ENCODE measurements at regions not wholly inside any gene's neighbourhood (a gene's known extent, or its start where the extent isn't known, plus 50 kb on each side); places are given as distances from the start of the nearest gene placed in this dataset.

GRCh38 chr7:3238525-3239210 lies 62.4 kb upstream of the SDK1 start:
- no peak overlapping the region for H3K4me3 ChIP-seq (replicated peaks in 1 of 4; ENCODE audit: control extremely low read depth in 1 of 4, insufficient read depth in 1 of 4, low read depth in 3 of 4, low read length in 4 of 4)
- no peaks in the 10 kb centered on the region for H3K36me3 ChIP-seq (ENCODE audit: control insufficient read depth, insufficient read depth, low read length)
- no peaks in the 10 kb centered on the region for H3K79me2 ChIP-seq (ENCODE audit: control insufficient read depth, insufficient read depth, low read length)
- no peak for TF ChIP-seq EZH2 (IDR thresholded peaks at IDR 0.05; ENCODE audit: low read length, missing control alignments)
- no peak for TF ChIP-seq CTCF (conservative IDR thresholded peaks at IDR 0.05 in 1 of 2, IDR thresholded peaks at IDR 0.05 in 1 of 2; ENCODE audit: low read depth in 1 of 2, low read length in 2 of 2)
- no peak overlapping the region for H2AFZ ChIP-seq (ENCODE audit: low read length)
- no peaks in the 10 kb centered on the region for H3K9me3 ChIP-seq (ENCODE audit: control insufficient read depth, insufficient read depth, low read depth, low read length)
- H3K27me3 ChIP-seq (ENCODE audit: control insufficient read depth, insufficient read depth, low read length): no peaks in the 10 kb centered on the region
- H4K20me1 ChIP-seq (ENCODE audit: control insufficient read depth, extremely low read depth, insufficient read depth, low read length): no peaks in the 10 kb centered on the region
- H3K9ac ChIP-seq (ENCODE audit: insufficient read depth, low read length): no peak overlapping the region
- no peak for DNase-seq (ENCODE audit: low read depth in 2 of 2)
- no peaks in the 10 kb centered on the region for H3K4me1 ChIP-seq (ENCODE audit: control insufficient read depth, extremely low read depth, insufficient read depth, low read length)
- H3K4me2 ChIP-seq (ENCODE audit: extremely low read depth, insufficient read depth, low read length): no peak overlapping the region
- H3K27ac ChIP-seq (ENCODE audit: insufficient read depth, low read length): no peak overlapping the region

GRCh38 chr7:3239291-3239691 lies 61.8 kb upstream of the SDK1 start:
- no peaks in the 10 kb centered on the region for H3K9me3 ChIP-seq (ENCODE audit: control insufficient read depth, insufficient read depth, low read depth, low read length)
- H3K4me2 ChIP-seq (ENCODE audit: extremely low read depth, insufficient read depth, low read length): no peak overlapping the region
- H2AFZ ChIP-seq (ENCODE audit: low read length): no peak overlapping the region
- H3K79me2 ChIP-seq (ENCODE audit: control insufficient read depth, insufficient read depth, low read length): no peaks in the 10 kb centered on the region
- TF ChIP-seq CTCF (conservative IDR thresholded peaks at IDR 0.05 in 1 of 2, IDR thresholded peaks at IDR 0.05 in 1 of 2; ENCODE audit: low read depth in 1 of 2, low read length in 2 of 2): no peak
- TF ChIP-seq EZH2 (IDR thresholded peaks at IDR 0.05; ENCODE audit: low read length, missing control alignments): no peak
- no peak overlapping the region for H3K4me3 ChIP-seq (replicated peaks in 1 of 4; ENCODE audit: control extremely low read depth in 1 of 4, insufficient read depth in 1 of 4, low read depth in 3 of 4, low read length in 4 of 4)
- DNase-seq (ENCODE audit: low read depth in 2 of 2): peak in 1 of 2 donors; percentile 41
- H3K9ac ChIP-seq (ENCODE audit: insufficient read depth, low read length): no peak overlapping the region
- H4K20me1 ChIP-seq (ENCODE audit: control insufficient read depth, extremely low read depth, insufficient read depth, low read length): no peaks in the 10 kb centered on the region
- no peaks in the 10 kb centered on the region for H3K4me1 ChIP-seq (ENCODE audit: control insufficient read depth, extremely low read depth, insufficient read depth, low read length)
- H3K27ac ChIP-seq (ENCODE audit: insufficient read depth, low read length): no peak overlapping the region
- H3K36me3 ChIP-seq (ENCODE audit: control insufficient read depth, insufficient read depth, low read length): no peaks in the 10 kb centered on the region
- H3K27me3 ChIP-seq (ENCODE audit: control insufficient read depth, insufficient read depth, low read length): no peaks in the 10 kb centered on the region

- TF ChIP-seq EZH2 (IDR thresholded peaks at IDR 0.05; ENCODE audit: low read length, missing control alignments) (no peak), CTCF (conservative IDR thresholded peaks at IDR 0.05 in 1 of 2, IDR thresholded peaks at IDR 0.05 in 1 of 2; ENCODE audit: low read depth in 1 of 2, low read length in 2 of 2) (no peak)
- H3K4me2 ChIP-seq (ENCODE audit: extremely low read depth, insufficient read depth, low read length): no peak overlapping the region
- no peaks in the 10 kb centered on the region for H3K9me3 ChIP-seq (ENCODE audit: control insufficient read depth, insufficient read depth, low read depth, low read length)
- no peaks in the 10 kb centered on the region for H3K36me3 ChIP-seq (ENCODE audit: control insufficient read depth, insufficient read depth, low read length)
- no peak overlapping the region for H3K27ac ChIP-seq (ENCODE audit: insufficient read depth, low read length)
- H3K4me1 ChIP-seq (ENCODE audit: control insufficient read depth, extremely low read depth, insufficient read depth, low read length): peaks cover 3% of the 10 kb centered on the region
- H2AFZ ChIP-seq (ENCODE audit: low read length): no peak overlapping the region
- no peaks in the 10 kb centered on the region for H3K79me2 ChIP-seq (ENCODE audit: control insufficient read depth, insufficient read depth, low read length)
- no peak overlapping the region for H3K9ac ChIP-seq (ENCODE audit: insufficient read depth, low read length)
- no peak overlapping the region for H3K4me3 ChIP-seq (replicated peaks in 1 of 4; ENCODE audit: control extremely low read depth in 1 of 4, insufficient read depth in 1 of 4, low read depth in 3 of 4, low read length in 4 of 4)
- DNase-seq (ENCODE audit: low read depth in 2 of 2): no peak
- H4K20me1 ChIP-seq (ENCODE audit: control insufficient read depth, extremely low read depth, insufficient read depth, low read length): no peaks in the 10 kb centered on the region
- H3K27me3 ChIP-seq (ENCODE audit: control insufficient read depth, insufficient read depth, low read length): no peaks in the 10 kb centered on the region
These were observed 60.1 kb upstream of the SDK1 start for GRCh38 chr7:3240826-3241430.

Measured in fibroblast of lung (primary cell).